ENCODE measurements at regions not wholly inside any gene's neighbourhood (a gene's known extent, or its start where the extent isn't known, plus 50 kb on each side); places are given as distances from the start of the nearest gene placed in this dataset.

DNA sequence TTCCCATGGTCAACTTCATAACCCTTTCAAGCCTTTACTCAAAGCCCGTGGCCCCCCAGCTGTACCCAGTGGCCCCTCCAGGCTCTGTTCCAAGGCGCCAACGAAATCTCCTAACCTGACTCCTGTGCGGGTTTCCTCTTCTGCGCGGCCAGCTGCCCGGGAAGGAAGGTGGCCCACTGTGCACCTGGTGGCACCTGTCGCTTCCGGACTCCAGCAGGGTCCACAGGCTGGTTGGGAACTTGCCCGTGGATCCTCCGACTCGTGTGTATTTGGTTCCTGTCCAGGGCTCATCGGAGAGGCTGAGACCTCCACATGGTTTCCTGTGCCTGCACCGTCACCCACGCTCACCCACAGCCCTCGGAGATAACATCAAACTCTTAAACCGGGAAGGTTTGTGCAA, 335.4 kb downstream of the BRD1 start (continued):
- TF ChIP-seq, protein P1, sequence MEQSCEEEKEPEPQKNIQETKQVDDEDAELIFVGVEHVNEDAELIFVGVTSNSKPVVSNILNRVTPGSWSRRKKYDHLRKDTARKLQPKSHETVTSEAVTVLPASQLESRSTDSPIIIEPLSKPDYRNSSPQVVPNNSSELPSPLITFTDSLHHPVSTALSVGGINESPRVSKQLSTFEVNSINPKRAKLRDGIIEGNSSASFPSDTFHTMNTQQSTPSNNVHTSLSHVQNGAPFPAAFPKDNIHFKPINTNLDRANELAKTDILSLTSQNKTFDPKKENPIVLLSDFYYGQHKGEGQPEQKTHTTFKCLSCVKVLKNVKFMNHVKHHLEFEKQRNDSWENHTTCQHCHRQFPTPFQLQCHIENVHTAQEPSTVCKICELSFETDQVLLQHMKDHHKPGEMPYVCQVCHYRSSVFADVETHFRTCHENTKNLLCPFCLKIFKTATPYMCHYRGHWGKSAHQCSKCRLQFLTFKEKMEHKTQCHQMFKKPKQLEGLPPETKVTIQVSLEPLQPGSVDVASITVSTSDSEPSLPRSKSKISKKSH (CRISPR knock-in tag; IDR thresholded peaks at IDR 0.05; ENCODE audit: borderline replicate concordance), result no peak
- TF ChIP-seq ZNF205 (CRISPR knock-in tag; IDR thresholded peaks at IDR 0.05) (no peak), RERE (CRISPR knock-in tag; IDR thresholded peaks at IDR 0.05; ENCODE audit: low read depth) (no peak), ZNF318 (CRISPR knock-in tag; IDR thresholded peaks at IDR 0.05) (no peak)

Measured in HepG2 (cell line).